ENCODE measurements at regions not wholly inside any gene's neighbourhood (a gene's known extent, or its start where the extent isn't known, plus 50 kb on each side); places are given as distances from the start of the nearest gene placed in this dataset.

GRCh38 chr9:115492869-115493268 is 374.9 kb upstream of the TNC start:
- H3K4me3 Mint-ChIP-seq: no peak overlapping the region
- H3K27me3 Mint-ChIP-seq (ENCODE audit: low read depth): peaks cover 6% of the 10 kb centered on the region
- no peak for ATAC-seq
- no peak for DNase-seq
- no peak overlapping the region for H3K27ac Mint-ChIP-seq
- ChIA-PET CTCF (no interaction called here), POLR2A (no interaction called here)
- no peaks in the 10 kb centered on the region for H3K4me1 Mint-ChIP-seq (ENCODE audit: low read depth)
- no peaks in the 10 kb centered on the region for H3K9me3 Mint-ChIP-seq (ENCODE audit: insufficient read depth)
- no peaks in the 10 kb centered on the region for H3K36me3 Mint-ChIP-seq (ENCODE audit: low read depth)

- no peak for ATAC-seq
- ChIA-PET CTCF (no interaction called here), POLR2A (no interaction called here)
- H3K9me3 Mint-ChIP-seq (ENCODE audit: insufficient read depth): no peaks in the 10 kb centered on the region
- no peak for DNase-seq
- no peak overlapping the region for H3K4me3 Mint-ChIP-seq
- H3K36me3 Mint-ChIP-seq (ENCODE audit: low read depth): no peaks in the 10 kb centered on the region
- peaks cover 6% of the 10 kb centered on the region for H3K27me3 Mint-ChIP-seq (ENCODE audit: low read depth)
- no peak overlapping the region for H3K27ac Mint-ChIP-seq
- H3K4me1 Mint-ChIP-seq (ENCODE audit: low read depth): no peaks in the 10 kb centered on the region
Measured at GRCh38 chr9:115494393-115494792, 376.4 kb upstream of the TNC start.

GRCh38 chr9:115495052-115495635 is 377.2 kb upstream of the TNC start:
- no peak for ATAC-seq
- ChIA-PET CTCF (no interaction called here), POLR2A (no interaction called here)
- DNase-seq: no peak
- Mint-ChIP-seq H3K27ac (no peak overlapping the region), H3K27me3 (ENCODE audit: low read depth) (peaks cover 6% of the 10 kb centered on the region), H3K4me3 (no peak overlapping the region), H3K4me1 (ENCODE audit: low read depth) (no peaks in the 10 kb centered on the region), H3K36me3 (ENCODE audit: low read depth) (no peaks in the 10 kb centered on the region), H3K9me3 (ENCODE audit: insufficient read depth) (no peaks in the 10 kb centered on the region)

GRCh38 chr9:115495836-115496235 is 377.9 kb upstream of the TNC start:
- ChIA-PET POLR2A (no interaction called here), CTCF (no interaction called here)
- Mint-ChIP-seq H3K9me3 (ENCODE audit: insufficient read depth) (no peaks in the 10 kb centered on the region), H3K4me1 (ENCODE audit: low read depth) (no peaks in the 10 kb centered on the region), H3K27me3 (ENCODE audit: low read depth) (peaks cover 6% of the 10 kb centered on the region), H3K36me3 (ENCODE audit: low read depth) (no peaks in the 10 kb centered on the region), H3K27ac (no peak overlapping the region), H3K4me3 (no peak overlapping the region)
- ATAC-seq: no peak
- DNase-seq: no peak

- DNase-seq (no peak), ATAC-seq (no peak)
- ChIA-PET POLR2A (no interaction called here), CTCF (no interaction called here)
- Mint-ChIP-seq H3K9me3 (ENCODE audit: insufficient read depth) (no peaks in the 10 kb centered on the region), H3K4me1 (ENCODE audit: low read depth) (no peaks in the 10 kb centered on the region), H3K4me3 (no peak overlapping the region), H3K27me3 (ENCODE audit: low read depth) (peaks cover 6% of the 10 kb centered on the region), H3K27ac (no peak overlapping the region), H3K36me3 (ENCODE audit: low read depth) (no peaks in the 10 kb centered on the region)
Measured at GRCh38 chr9:115498303-115498702, 380.3 kb upstream of the TNC start.

- Mint-ChIP-seq H3K4me3 (no peak overlapping the region), H3K27me3 (ENCODE audit: low read depth) (no peaks in the 10 kb centered on the region), H3K36me3 (ENCODE audit: low read depth) (no peaks in the 10 kb centered on the region), H3K9me3 (ENCODE audit: insufficient read depth) (no peaks in the 10 kb centered on the region), H3K27ac (no peak overlapping the region), H3K4me1 (ENCODE audit: low read depth) (no peaks in the 10 kb centered on the region)
- ChIA-PET POLR2A (no interaction called here), CTCF (no interaction called here)
- DNase-seq (no peak), ATAC-seq (no peak)
Measured at GRCh38 chr9:115507148-115507547, 389.2 kb upstream of the TNC start.

GRCh38 chr9:115513148-115513547 is 395.2 kb upstream of the TNC start:
- DNase-seq: no peak
- no peaks in the 10 kb centered on the region for H3K9me3 Mint-ChIP-seq (ENCODE audit: insufficient read depth)
- H3K27me3 Mint-ChIP-seq (ENCODE audit: low read depth): peaks cover 3% of the 10 kb centered on the region
- CTCF ChIA-PET: no interaction called here
- no peak overlapping the region for H3K27ac Mint-ChIP-seq
- H3K36me3 Mint-ChIP-seq (ENCODE audit: low read depth): no peaks in the 10 kb centered on the region
- ATAC-seq: no peak
- POLR2A ChIA-PET: no interaction called here
- H3K4me3 Mint-ChIP-seq: no peak overlapping the region
- H3K4me1 Mint-ChIP-seq (ENCODE audit: low read depth): no peaks in the 10 kb centered on the region

GRCh38 chr9:115514454-115514853 is 396.5 kb upstream of the TNC start:
- Mint-ChIP-seq H3K4me3 (no peak overlapping the region), H3K9me3 (ENCODE audit: insufficient read depth) (no peaks in the 10 kb centered on the region), H3K4me1 (ENCODE audit: low read depth) (no peaks in the 10 kb centered on the region), H3K27me3 (ENCODE audit: low read depth) (peaks cover 6% of the 10 kb centered on the region), H3K36me3 (ENCODE audit: low read depth) (no peaks in the 10 kb centered on the region), H3K27ac (no peak overlapping the region)
- no peak for ATAC-seq
- no peak for DNase-seq
- CTCF ChIA-PET: no interaction called here
- POLR2A ChIA-PET: no interaction called here

GRCh38 chr9:115517335-115518075 is 399.5 kb upstream of the TNC start:
- CTCF ChIA-PET: no interaction called here
- H3K9me3 Mint-ChIP-seq (ENCODE audit: insufficient read depth): no peaks in the 10 kb centered on the region
- no peaks in the 10 kb centered on the region for H3K36me3 Mint-ChIP-seq (ENCODE audit: low read depth)
- ATAC-seq (no peak), DNase-seq (no peak)
- H3K27ac Mint-ChIP-seq: no peak overlapping the region
- peaks cover 8% of the 10 kb centered on the region for H3K27me3 Mint-ChIP-seq (ENCODE audit: low read depth)
- H3K4me1 Mint-ChIP-seq (ENCODE audit: low read depth): no peaks in the 10 kb centered on the region
- no peak overlapping the region for H3K4me3 Mint-ChIP-seq
- POLR2A ChIA-PET: no interaction called here

- Mint-ChIP-seq H3K9me3 (ENCODE audit: insufficient read depth) (no peaks in the 10 kb centered on the region), H3K36me3 (ENCODE audit: low read depth) (no peaks in the 10 kb centered on the region), H3K27ac (no peak overlapping the region), H3K27me3 (ENCODE audit: low read depth) (peaks cover 7% of the 10 kb centered on the region), H3K4me1 (ENCODE audit: low read depth) (no peaks in the 10 kb centered on the region), H3K4me3 (no peak overlapping the region)
- ChIA-PET POLR2A (no interaction called here), CTCF (no interaction called here)
- no peak for ATAC-seq
- no peak for DNase-seq
Measured at GRCh38 chr9:115520646-115521045, 402.7 kb upstream of the TNC start.

GRCh38 chr9:115522912-115523311 is 405.0 kb upstream of the TNC start:
- Mint-ChIP-seq H3K4me3 (no peak overlapping the region), H3K9me3 (ENCODE audit: insufficient read depth) (no peaks in the 10 kb centered on the region), H3K27me3 (ENCODE audit: low read depth) (peaks cover 7% of the 10 kb centered on the region), H3K4me1 (ENCODE audit: low read depth) (no peaks in the 10 kb centered on the region), H3K27ac (no peak overlapping the region), H3K36me3 (ENCODE audit: low read depth) (no peaks in the 10 kb centered on the region)
- DNase-seq (no peak), ATAC-seq (no peak)
- ChIA-PET POLR2A (no interaction called here), CTCF (interaction anchor here (1.0 to 1.5 kb wide), 2 partner anchors 14 to 841 kb away, joined by 3 to 8 read pairs; partner anchors contain the start of gene TEX48)

GRCh38 chr9:115524453-115525059 is 406.6 kb upstream of the TNC start:
- DNase-seq (peak; percentile 30), ATAC-seq (no peak)
- Mint-ChIP-seq H3K36me3 (ENCODE audit: low read depth) (no peaks in the 10 kb centered on the region), H3K4me3 (no peak overlapping the region), H3K27ac (no peak overlapping the region), H3K27me3 (ENCODE audit: low read depth) (peaks cover 4% of the 10 kb centered on the region), H3K9me3 (ENCODE audit: insufficient read depth) (no peaks in the 10 kb centered on the region), H3K4me1 (ENCODE audit: low read depth) (no peaks in the 10 kb centered on the region)
- ChIA-PET POLR2A (no interaction called here), CTCF (interaction anchor here (0.5 to 1.5 kb wide), 5 partner anchors 407 to 863 kb away, joined by 3 to 8 read pairs (median 3); partner anchors contain the start of genes TEX48 and TNC)
